Testis (tissue), 2 donors: ENCODE measurements at regions not wholly inside any gene's neighbourhood (a gene's known extent, or its start where the extent isn't known, plus 50 kb on each side); places are given as distances from the start of the nearest gene placed in this dataset.

Experiments used
- POLR2A ChIP-seq: fragments of 450-650 bp; IDR thresholded peaks from one replicate; pipeline ENCODE4 v1.6.1; 2017; ENCODE audit warnings: antibody characterized with exemption, mild to moderate bottlenecking, moderate library complexity
- TF ChIP-seq, protein P1 (sequence below), 3 experiments: fragments of 450-650 bp in 2 of 3; fragments of 200-600 bp in 1 of 3; sonication (generic) in 1 of 3; IDR thresholded peaks; one replicate each; pipeline ENCODE4 v1.5.1; 2016 to 2019; ENCODE audit warnings: antibody characterized with exemption in 3 of 3, mild to moderate bottlenecking in 2 of 3, moderate library complexity in 1 of 3

DNA sequence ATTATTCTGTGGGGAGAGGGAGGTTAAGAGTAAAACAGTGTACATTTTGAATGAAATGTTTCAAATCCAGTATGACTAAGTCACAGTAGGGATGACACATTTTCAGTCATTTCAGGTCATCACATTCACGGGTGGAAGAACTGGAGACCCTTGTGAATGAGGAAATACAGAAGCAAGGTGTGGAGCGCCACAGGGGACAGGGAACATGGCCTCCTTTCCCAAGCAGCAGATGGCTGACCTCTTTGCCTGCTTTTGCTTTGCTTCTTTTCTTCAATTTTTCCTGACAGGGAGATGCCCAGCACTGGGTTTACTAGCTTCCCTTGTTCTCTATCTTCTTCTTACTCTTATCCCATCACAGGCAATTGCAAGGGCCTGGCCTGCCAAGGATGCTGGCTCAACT lies 278.9 kb upstream of the DLGAP1 start:
- TF ChIP-seq, protein P1, sequence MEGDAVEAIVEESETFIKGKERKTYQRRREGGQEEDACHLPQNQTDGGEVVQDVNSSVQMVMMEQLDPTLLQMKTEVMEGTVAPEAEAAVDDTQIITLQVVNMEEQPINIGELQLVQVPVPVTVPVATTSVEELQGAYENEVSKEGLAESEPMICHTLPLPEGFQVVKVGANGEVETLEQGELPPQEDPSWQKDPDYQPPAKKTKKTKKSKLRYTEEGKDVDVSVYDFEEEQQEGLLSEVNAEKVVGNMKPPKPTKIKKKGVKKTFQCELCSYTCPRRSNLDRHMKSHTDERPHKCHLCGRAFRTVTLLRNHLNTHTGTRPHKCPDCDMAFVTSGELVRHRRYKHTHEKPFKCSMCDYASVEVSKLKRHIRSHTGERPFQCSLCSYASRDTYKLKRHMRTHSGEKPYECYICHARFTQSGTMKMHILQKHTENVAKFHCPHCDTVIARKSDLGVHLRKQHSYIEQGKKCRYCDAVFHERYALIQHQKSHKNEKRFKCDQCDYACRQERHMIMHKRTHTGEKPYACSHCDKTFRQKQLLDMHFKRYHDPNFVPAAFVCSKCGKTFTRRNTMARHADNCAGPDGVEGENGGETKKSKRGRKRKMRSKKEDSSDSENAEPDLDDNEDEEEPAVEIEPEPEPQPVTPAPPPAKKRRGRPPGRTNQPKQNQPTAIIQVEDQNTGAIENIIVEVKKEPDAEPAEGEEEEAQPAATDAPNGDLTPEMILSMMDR (IDR thresholded peaks at IDR 0.05) = no peak
- no peak for TF ChIP-seq POLR2A
